ENCODE measurements at regions not wholly inside any gene's neighbourhood (a gene's known extent, or its start where the extent isn't known, plus 50 kb on each side); places are given as distances from the start of the nearest gene placed in this dataset.

DNA sequence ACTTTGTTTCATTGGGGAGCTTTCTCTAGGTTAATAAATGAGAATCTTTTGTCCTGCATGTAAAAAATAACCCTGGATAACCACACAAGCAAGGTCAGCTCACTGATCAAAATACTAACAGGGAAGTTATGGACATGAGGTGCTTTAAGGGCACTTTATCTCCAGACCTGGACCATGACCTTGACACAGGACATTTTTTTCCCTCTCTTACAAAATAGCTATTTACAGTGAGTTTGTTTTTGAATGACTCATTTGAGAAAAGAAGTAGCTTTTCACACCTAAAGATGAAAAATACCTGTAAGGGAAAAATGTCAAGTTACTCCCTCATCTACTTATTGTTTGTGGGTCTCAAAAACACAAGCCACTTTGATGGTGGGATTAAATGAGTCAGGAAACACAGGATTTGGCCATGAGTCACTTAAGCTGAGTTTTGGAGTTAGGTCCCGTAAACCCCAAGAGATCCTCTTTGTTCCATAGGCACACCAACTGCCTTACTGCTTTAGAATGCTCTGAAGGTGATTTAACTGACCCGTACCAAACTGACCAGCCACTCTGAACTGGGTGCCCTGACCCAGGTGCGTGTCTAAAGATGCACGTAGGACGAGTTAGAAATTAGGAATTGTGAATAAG lies 479.3 kb upstream of the NXPH2 start:
- TF ChIP-seq LEF1 (IDR thresholded peaks at IDR 0.05; ENCODE audit: borderline replicate concordance) (no peak), FOXA1 (IDR thresholded peaks at IDR 0.05) (no peak), NFRKB (IDR thresholded peaks at IDR 0.05) (no peak), FOXM1 (IDR thresholded peaks at IDR 0.05; ENCODE audit: borderline replicate concordance) (no peak), PKNOX1 (IDR thresholded peaks at IDR 0.05) (no peak), CTBP1 (IDR thresholded peaks at IDR 0.05; ENCODE audit: borderline replicate concordance) (no peak), BHLHE40 (IDR thresholded peaks at IDR 0.05; ENCODE audit: borderline replicate concordance) (no peak), SUZ12 (IDR thresholded peaks at IDR 0.05) (no peak), ELF4 (IDR thresholded peaks at IDR 0.05) (no peak)
